A673 (cell line): ENCODE measurements at regions not wholly inside any gene's neighbourhood (a gene's known extent, or its start where the extent isn't known, plus 50 kb on each side); places are given as distances from the start of the nearest gene placed in this dataset.
"Not testable (repeated sequence)": the region's sequence is repeated elsewhere in the genome, so short reads cannot be mapped to it uniquely, and the experiment has no call there.

ENCODE experiments used
- BruUV-seq: library from RNA; stranded (reverse); fragments of 400-500 nt; replicated peaks from 2 replicates; lab custom pipeline; 2021; lab: Mats Ljungman, UMichigan
- CTCF ChIA-PET: fragments of 300-600 bp; sonication (Branson Sonifier 250); formaldehyde crosslinking; loops from one replicate; lab custom pipeline; 2022; ENCODE audit warnings: antibody characterized with exemption; lab: Charles Lee
- POLR2A ChIA-PET: fragments of 300-600 bp; sonication (Branson Sonifier 250); formaldehyde crosslinking; loops from one replicate; lab custom pipeline; 2022; ENCODE audit warnings: antibody characterized with exemption; ENCODE audit not compliant: low non-redundant PET; lab: Charles Lee
- DNase-seq: peaks from one replicate; pipeline ENCODE4 v3.0.0-alpha.2; 2015; ENCODE audit warnings: low spot score
- H3K27ac ChIP-seq: fragments of 200-600 bp; sonication (generic); 2 replicates; pipeline ENCODE4 v1.5.1; 2016; ENCODE audit warnings: mixed run types, low read depth, mild to moderate bottlenecking, mixed read lengths, antibody characterized with exemption, low read length; ENCODE audit not compliant: poor library complexity, severe bottlenecking
- H3K27me3 ChIP-seq: fragments of 200-600 bp; sonication (generic); replicated peaks from 2 replicates; pipeline ENCODE4 v1.6.1; 2017; ENCODE audit warnings: mixed run types, low read depth, mild to moderate bottlenecking, mixed read lengths, antibody characterized with exemption, low read length; ENCODE audit not compliant: insufficient read depth, poor library complexity
- H3K36me3 ChIP-seq: fragments of 200-600 bp; sonication (generic); 2 replicates; pipeline ENCODE4 v1.6.1; 2016; ENCODE audit warnings: mixed run types, mild to moderate bottlenecking, mixed read lengths, antibody characterized with exemption, low read length; ENCODE audit not compliant: insufficient read depth, poor library complexity, severe bottlenecking
- H3K4me1 ChIP-seq: fragments of 200-600 bp; sonication (generic); 2 replicates; pipeline ENCODE4 v1.6.1; 2017; ENCODE audit warnings: mixed run types, mild to moderate bottlenecking, mixed read lengths, antibody characterized with exemption, low read length; ENCODE audit not compliant: insufficient read depth, poor library complexity, severe bottlenecking
- H3K4me3 ChIP-seq: fragments of 200-600 bp; sonication (generic); 2 replicates; pipeline ENCODE4 v1.5.1; 2016; ENCODE audit warnings: low read depth, mixed run types, mild to moderate bottlenecking, mixed read lengths, low read length; ENCODE audit not compliant: poor library complexity, severe bottlenecking
- H3K9me3 ChIP-seq: fragments of 200-600 bp; sonication (generic); 2 replicates; pipeline ENCODE4 v1.6.1; 2016; ENCODE audit warnings: mixed run types, low read depth, mild to moderate bottlenecking, mixed read lengths, antibody characterized with exemption, low read length; ENCODE audit not compliant: poor library complexity, severe bottlenecking
- CTCF ChIP-seq: fragments of 300-800, 200-600 bp; sonication (generic); conservative IDR thresholded peaks from 2 replicates; pipeline ENCODE4 v1.5.1; 2017; ENCODE audit warnings: low read depth, mild to moderate bottlenecking, antibody characterized with exemption, low read length, moderate library complexity, mixed read lengths
- EZH2 ChIP-seq: fragments of 200-600 bp; sonication (generic); IDR thresholded peaks from 2 replicates; pipeline ENCODE4 v1.6.1; 2017; ENCODE audit warnings: borderline replicate concordance, low read depth, mild to moderate bottlenecking, mixed read lengths, antibody characterized with exemption, low read length; ENCODE audit not compliant: poor library complexity, severe bottlenecking
- intact Hi-C: fragments of 100-400 bp; cut with micrococcal nuclease; formaldehyde crosslinking; loops from one replicate; pipeline ENCODE4 v1.10.0; 2022; ENCODE audit not compliant: unreplicated experiment

DNA sequence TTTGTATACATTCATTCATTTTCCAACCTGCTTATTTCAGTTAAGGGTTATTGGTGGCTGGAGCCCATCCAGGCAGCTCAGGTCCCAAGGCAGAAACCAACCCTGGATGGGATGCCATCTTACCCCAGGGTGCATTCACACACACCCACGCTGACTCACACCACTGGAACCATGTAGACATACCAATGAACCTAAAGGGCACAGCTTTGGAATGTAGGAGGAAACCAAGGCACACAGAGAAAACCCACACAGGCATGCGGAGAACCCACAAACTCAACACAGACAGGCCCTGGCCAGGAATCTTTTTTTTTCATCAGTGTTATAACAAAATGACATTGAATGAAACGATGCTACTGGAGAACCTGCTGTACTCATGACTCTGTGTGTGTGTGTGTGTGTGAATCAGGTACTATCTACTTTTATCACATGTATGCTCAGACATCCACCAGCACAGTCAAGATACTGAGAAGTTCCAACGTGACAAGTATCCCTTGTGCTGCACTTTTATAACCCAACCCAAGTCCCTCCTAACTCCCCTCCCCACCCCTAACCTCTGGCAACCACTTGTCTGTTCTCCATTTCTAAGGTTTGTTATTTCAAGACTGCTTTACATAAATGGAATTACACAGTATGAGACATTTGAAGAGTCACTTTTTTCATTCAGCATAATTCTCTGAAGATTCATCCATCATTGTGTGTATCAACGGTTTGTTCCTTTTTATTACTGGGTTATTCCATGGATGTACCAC is 286.8 kb upstream of the PLD5 start:
- Histone ChIP-seq H3K27me3 (no peaks in the 10 kb centered on the region), H3K4me1 (no peaks in the 10 kb centered on the region), H3K4me3 (no peak overlapping the region), H3K9me3 (no peaks in the 10 kb centered on the region), H3K36me3 (no peaks in the 10 kb centered on the region), H3K27ac (no peak overlapping the region)
- intact Hi-C loops = no loop called here
- POLR2A ChIA-PET = no interaction called here
- no TSS peak for BruUV-seq
- no peak for DNase-seq
- no peak for TF ChIP-seq EZH2
- TF ChIP-seq CTCF = no peak
- CTCF ChIA-PET = no interaction called here

DNA sequence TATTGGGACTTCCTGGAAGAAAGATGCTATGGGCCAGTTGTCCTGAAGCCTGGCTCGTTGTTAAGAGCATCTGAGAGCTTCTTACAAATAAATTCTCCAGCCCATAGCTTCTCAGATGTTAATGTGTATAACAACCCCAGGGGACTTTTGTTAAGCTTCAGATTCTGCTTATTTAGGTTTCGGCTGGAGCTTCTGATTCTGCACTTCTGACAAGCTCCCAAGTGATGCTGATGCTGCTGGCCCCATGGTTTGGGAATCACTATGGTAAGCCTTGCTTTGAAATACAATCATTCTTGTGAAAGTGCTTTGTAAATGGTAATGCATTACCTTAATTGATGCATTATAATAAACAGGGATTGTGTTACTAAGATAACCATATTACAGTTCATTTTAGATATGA is 281.8 kb upstream of the PLD5 start:
- ChIA-PET CTCF (no interaction called here), POLR2A (no interaction called here)
- Histone ChIP-seq H3K27me3 (no peaks in the 10 kb centered on the region), H3K9me3 (no peaks in the 10 kb centered on the region), H3K27ac (no peak overlapping the region), H3K4me1 (no peaks in the 10 kb centered on the region), H3K36me3 (no peaks in the 10 kb centered on the region), H3K4me3 (no peak overlapping the region)
- no TSS peak for BruUV-seq
- TF ChIP-seq EZH2 = no peak
- no peak for TF ChIP-seq CTCF
- no peak for DNase-seq
- intact Hi-C loops = no loop called here

GRCh38 chr1:242805360-242805759 is 280.9 kb upstream of the PLD5 start:
- H3K27me3 ChIP-seq, DNase-seq, CTCF ChIA-PET, intact Hi-C loops, H3K4me1 ChIP-seq, H3K4me3 ChIP-seq, POLR2A ChIA-PET, H3K27ac ChIP-seq, BruUV-seq, H3K9me3 ChIP-seq, H3K36me3 ChIP-seq: not testable (repeated sequence)

DNA sequence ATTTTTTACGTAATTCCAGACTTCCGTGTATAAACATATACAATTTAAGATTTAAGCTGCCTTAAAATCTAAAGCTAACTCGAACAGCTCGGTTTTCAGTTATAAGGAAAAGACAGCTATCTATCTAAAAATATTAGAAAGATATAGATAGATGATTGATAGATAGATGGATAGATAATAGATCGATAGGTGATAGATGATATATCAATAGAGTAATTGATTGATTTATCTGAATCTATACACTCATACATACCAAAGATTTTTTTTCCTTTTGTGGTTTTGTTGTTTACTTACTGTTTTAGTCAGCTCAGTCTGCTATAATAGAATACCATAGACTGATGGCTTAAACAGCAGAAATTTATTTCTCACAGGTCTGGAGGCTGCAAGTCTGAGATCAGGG is 278.5 kb upstream of the PLD5 start:
- no TSS peak for BruUV-seq
- no peaks in the 10 kb centered on the region for H3K27me3 ChIP-seq
- no peaks in the 10 kb centered on the region for H3K36me3 ChIP-seq
- H3K4me3 ChIP-seq = no peak overlapping the region
- TF ChIP-seq CTCF (no peak), EZH2 (no peak)
- no peaks in the 10 kb centered on the region for H3K4me1 ChIP-seq
- DNase-seq = no peak
- no peak overlapping the region for H3K27ac ChIP-seq
- CTCF ChIA-PET = no interaction called here
- no peaks in the 10 kb centered on the region for H3K9me3 ChIP-seq
- intact Hi-C loops = no loop called here
- POLR2A ChIA-PET = no interaction called here
